ENCODE measurements at regions not wholly inside any gene's neighbourhood (a gene's known extent, or its start where the extent isn't known, plus 50 kb on each side); places are given as distances from the start of the nearest gene placed in this dataset.

DNA sequence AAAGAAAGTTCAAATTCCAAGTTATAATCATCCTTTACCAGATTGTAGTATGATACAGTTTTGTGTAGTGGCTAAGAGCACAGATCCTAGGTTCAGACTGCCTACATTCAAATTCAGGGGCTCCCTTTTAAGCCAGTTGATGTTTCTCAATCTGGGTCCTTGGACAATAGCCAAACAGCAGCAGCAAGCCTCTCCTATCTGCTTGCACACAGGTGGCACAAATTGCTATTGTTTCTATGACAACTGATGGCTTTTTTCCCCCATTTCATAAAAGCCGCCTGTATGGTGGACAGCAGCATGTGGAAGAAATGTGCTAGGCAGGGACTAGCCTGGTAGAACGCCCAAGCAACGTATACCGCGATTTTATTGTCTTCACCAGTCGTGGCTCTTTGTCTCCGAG lies 76.5 kb downstream of the S1PR1 start:
- TF ChIP-seq, protein P1, sequence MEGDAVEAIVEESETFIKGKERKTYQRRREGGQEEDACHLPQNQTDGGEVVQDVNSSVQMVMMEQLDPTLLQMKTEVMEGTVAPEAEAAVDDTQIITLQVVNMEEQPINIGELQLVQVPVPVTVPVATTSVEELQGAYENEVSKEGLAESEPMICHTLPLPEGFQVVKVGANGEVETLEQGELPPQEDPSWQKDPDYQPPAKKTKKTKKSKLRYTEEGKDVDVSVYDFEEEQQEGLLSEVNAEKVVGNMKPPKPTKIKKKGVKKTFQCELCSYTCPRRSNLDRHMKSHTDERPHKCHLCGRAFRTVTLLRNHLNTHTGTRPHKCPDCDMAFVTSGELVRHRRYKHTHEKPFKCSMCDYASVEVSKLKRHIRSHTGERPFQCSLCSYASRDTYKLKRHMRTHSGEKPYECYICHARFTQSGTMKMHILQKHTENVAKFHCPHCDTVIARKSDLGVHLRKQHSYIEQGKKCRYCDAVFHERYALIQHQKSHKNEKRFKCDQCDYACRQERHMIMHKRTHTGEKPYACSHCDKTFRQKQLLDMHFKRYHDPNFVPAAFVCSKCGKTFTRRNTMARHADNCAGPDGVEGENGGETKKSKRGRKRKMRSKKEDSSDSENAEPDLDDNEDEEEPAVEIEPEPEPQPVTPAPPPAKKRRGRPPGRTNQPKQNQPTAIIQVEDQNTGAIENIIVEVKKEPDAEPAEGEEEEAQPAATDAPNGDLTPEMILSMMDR (IDR thresholded peaks at IDR 0.05; ENCODE audit: insufficient read depth, low read length, missing control alignments): no peak
- H3K4me3 ChIP-seq (ENCODE audit: low read depth, low read length): no peak overlapping the region
- no peak for DNase-seq (ENCODE audit: low read depth, low spot score)
- ChIA-PET CTCF (interaction anchor here (1.4 to 2.2 kb wide), 3 partner anchors 16 to 45 kb away, joined by 4 to 12 read pairs (median 11); no protein-coding TSS in a partner anchor), POLR2A (no interaction called here)

DNA sequence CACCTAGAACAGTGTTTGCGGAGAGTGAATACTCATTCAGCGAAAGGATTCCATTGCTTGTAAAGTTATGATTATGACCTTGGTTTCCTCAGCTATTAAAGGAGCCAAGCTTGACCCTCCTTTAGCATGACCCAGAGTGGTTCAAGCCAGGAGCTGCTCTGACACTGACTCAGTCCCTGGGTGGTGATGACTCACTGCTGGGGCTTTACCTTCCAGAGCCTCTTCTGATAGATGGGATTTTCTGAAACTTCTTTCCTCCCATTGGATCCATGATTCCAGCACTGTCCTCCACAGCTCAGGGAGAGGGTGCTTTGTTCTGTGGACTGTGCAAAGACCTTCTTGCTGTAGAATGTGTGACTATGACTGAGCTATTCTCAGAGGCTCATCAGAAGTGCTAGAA lies 77.4 kb downstream of the S1PR1 start:
- TF ChIP-seq, protein P1 (IDR thresholded peaks at IDR 0.05; ENCODE audit: insufficient read depth, low read length, missing control alignments): no peak
- ChIA-PET POLR2A (no interaction called here), CTCF (interaction anchor here (1.4 to 2.2 kb wide), 3 partner anchors 15 to 44 kb away, joined by 4 to 12 read pairs (median 11); no protein-coding TSS in a partner anchor)
- no peak overlapping the region for H3K4me3 ChIP-seq (ENCODE audit: low read depth, low read length)
- no peak for DNase-seq (ENCODE audit: low read depth, low spot score)

DNA sequence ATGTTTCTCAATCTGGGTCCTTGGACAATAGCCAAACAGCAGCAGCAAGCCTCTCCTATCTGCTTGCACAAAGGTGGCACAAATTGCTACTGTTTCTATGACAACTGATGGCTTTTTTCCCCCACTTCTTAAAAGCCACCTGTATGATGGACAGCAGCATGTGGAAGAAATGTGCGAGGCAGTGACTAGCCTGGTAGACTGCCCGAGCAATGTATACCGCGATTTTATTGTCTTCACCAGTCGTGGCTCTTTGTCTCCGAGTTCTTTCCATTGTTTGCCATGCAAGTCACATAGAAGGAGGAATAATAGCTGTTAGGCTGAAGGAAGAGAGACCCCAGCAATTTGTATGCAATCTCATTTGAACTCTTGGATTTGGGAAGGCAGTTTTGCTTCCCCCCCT lies 79.4 kb downstream of the S1PR1 start:
- no peak for DNase-seq (ENCODE audit: low read depth, low spot score)
- CTCF ChIA-PET: no interaction called here
- no peak overlapping the region for H3K4me3 ChIP-seq (ENCODE audit: low read depth, low read length)
- TF ChIP-seq, protein P1 (IDR thresholded peaks at IDR 0.05; ENCODE audit: insufficient read depth, low read length, missing control alignments): no peak
- POLR2A ChIA-PET: no interaction called here

DNA sequence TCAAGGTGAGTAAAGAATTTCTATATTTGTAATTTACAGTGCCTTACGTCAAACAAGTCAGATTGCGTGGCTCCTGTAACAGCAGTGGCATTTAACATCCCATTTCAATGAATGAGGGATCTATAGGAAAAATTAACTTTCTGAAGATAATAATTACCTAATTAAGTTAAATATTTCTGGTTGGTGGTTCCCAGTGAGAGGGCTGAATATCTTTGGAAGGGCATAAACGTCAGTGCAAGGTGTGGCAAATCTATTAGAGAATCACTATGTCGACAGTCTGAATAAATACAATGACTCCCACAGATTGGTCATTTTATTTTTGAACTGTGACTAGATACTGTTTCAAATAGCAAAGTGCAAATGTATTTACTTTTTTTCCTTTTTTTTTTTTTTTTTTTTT lies 80.0 kb downstream of the S1PR1 start:
- no peak overlapping the region for H3K4me3 ChIP-seq (ENCODE audit: low read depth, low read length)
- TF ChIP-seq, protein P1 (IDR thresholded peaks at IDR 0.05; ENCODE audit: insufficient read depth, low read length, missing control alignments): no peak
- POLR2A ChIA-PET: no interaction called here
- no peak for DNase-seq (ENCODE audit: low read depth, low spot score)
- CTCF ChIA-PET: interaction anchor here (1.8 to 2.6 kb wide), 2 partner anchors 7 to 25 kb away, joined by 5 to 18 read pairs; no protein-coding TSS in a partner anchor

DNA sequence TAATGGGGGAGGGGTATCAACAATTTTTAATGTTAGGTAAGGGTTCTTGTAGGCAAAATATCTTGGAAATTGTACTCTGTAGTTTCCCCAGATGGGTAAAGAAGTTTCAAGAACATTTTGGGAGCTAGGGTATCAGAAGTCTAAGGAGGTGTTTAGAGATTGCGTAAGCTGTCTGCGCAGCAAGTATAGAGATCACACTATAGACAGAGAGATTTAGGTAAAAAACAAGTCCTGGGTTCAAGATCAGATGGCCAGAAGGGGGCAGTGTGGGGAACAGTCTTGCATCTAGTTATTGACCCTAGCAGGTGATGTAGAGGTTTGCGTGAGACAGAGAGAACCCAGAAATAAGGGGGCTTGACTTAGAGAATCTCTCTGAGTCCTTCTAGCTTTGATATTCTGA lies 80.8 kb downstream of the S1PR1 start:
- TF ChIP-seq, protein P1 (IDR thresholded peaks at IDR 0.05; ENCODE audit: insufficient read depth, low read length, missing control alignments): no peak
- ChIA-PET POLR2A (no interaction called here), CTCF (interaction anchor here (1.2 to 2.6 kb wide), 5 partner anchors 8 to 41 kb away, joined by 4 to 18 read pairs (median 5); no protein-coding TSS in a partner anchor)
- no peak for DNase-seq (ENCODE audit: low read depth, low spot score)
- H3K4me3 ChIP-seq (ENCODE audit: low read depth, low read length): no peak overlapping the region

DNA sequence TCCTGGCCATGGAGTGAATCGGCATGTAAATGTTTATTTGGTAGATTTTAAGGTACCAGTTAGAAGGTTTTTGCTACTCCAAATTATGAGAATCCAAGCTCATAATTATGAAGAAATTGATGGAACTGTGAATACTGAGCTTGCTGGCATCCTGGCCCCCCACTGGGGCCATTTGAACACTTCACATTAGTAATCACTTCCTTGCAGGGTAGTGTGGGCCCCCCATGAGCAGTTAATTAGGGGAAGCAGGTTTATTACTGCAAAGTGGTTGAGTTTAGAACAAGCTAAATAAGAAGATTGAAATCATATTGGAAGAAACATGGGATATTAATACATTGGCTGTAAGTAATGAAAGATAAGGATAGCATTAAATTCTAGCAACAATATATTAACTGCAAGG lies 86.7 kb downstream of the S1PR1 start:
- ChIA-PET CTCF (interaction anchor here (2.8 kb wide), 1 partner anchor 14 kb away, joined by 12 read pairs; no protein-coding TSS in a partner anchor), POLR2A (no interaction called here)
- TF ChIP-seq, protein P1 (IDR thresholded peaks at IDR 0.05; ENCODE audit: insufficient read depth, low read length, missing control alignments): no peak
- no peak for DNase-seq (ENCODE audit: low read depth, low spot score)
- H3K4me3 ChIP-seq (ENCODE audit: low read depth, low read length): no peak overlapping the region
